ENCODE measurements at regions not wholly inside any gene's neighbourhood (a gene's known extent, or its start where the extent isn't known, plus 50 kb on each side); places are given as distances from the start of the nearest gene placed in this dataset.

DNA sequence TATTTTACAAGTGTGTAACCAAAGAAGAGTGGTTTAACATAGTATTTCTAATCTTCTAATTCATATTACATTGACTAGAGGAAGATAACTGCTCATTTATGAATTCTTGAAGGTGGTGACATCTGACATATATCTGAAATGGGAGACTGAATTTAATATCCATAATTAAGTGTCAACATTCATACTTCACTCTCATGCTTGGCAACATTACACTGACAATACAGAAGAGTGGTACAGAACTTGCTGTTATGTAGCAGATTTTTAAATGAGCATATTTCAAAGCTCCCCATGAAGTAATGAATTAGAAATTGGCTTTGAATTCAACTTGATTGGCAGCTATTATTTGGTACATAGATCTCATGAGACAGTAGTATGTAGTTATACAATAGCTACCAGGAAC is 125.8 kb upstream of the POT1 start:
- Mint-ChIP-seq H3K27me3 (no peaks in the 10 kb centered on the region), H3K9me3 (no peaks in the 10 kb centered on the region), H3K4me3 (no peak overlapping the region), H3K4me1 (no peaks in the 10 kb centered on the region), H3K36me3 (no peaks in the 10 kb centered on the region), H3K27ac (no peak overlapping the region)

DNA sequence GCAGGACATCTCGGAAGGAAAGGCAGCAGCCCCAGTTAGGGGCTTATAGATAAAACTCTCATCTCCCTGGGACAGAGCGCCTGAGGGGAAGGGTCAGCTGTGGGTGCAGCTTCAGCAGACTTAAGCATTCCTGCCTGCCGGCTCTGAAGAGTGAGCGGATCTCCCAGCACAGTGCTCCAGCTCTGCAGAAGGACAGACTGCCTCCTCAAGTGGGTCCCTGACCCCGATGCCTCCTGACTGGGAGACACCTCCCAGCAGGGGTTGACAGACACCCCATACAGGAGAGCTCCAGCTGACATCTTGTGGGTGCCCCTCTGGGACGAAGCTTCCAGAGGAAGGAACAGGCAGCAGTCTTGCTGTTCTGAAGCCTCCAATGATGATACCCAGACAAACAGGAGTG is 117.1 kb upstream of the POT1 start:
- H3K36me3 Mint-ChIP-seq = no peaks in the 10 kb centered on the region
- no peak overlapping the region for H3K27ac Mint-ChIP-seq
- no peaks in the 10 kb centered on the region for H3K9me3 Mint-ChIP-seq
- H3K4me1 Mint-ChIP-seq = no peaks in the 10 kb centered on the region
- H3K4me3 Mint-ChIP-seq = no peak overlapping the region
- H3K27me3 Mint-ChIP-seq = peaks cover 2% of the 10 kb centered on the region

DNA sequence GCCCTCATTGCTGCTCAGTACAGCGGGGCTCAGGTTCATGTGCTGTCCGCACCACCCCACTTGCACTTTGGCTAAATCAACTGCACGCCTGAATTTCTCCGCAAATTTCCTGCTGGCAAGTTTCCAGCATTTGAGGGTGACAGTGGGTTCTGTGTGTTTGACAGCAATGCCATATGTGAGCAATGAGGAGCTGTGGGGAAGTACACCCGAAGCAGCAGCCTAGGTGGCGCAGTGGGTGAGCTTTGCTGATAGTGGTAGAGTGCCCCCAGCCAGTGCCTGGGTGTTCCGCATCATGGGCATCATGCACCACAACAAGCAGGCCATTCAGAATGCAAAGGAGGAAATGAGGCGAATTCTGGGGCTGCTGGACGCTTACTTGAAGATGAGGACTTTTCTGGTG is 103.9 kb upstream of the POT1 start:
- Mint-ChIP-seq H3K36me3 (no peaks in the 10 kb centered on the region), H3K4me3 (no peak overlapping the region), H3K27me3 (no peaks in the 10 kb centered on the region), H3K4me1 (no peaks in the 10 kb centered on the region), H3K9me3 (no peaks in the 10 kb centered on the region), H3K27ac (no peak overlapping the region)

DNA sequence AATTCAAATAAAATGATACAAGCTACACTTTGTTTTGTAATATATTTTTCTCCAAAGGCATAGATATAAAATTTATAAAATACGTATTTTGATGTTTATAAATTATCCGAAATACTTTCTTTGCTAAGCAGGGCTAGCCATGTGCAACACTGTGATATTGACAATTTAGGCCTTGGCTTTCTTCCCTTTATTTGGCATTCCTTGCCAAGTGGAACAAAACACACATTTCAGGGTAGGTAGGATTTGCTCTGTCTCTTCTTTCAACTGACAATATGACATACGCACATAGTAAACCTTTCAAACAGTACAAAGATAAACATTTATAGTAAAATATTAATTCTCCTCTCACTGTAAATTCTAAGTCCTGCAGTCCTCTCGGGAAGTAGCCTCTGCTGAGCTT is 103.3 kb upstream of the POT1 start:
- H3K4me3 Mint-ChIP-seq = no peak overlapping the region
- H3K27ac Mint-ChIP-seq = no peak overlapping the region
- H3K9me3 Mint-ChIP-seq = no peaks in the 10 kb centered on the region
- H3K4me1 Mint-ChIP-seq = no peaks in the 10 kb centered on the region
- H3K36me3 Mint-ChIP-seq = no peaks in the 10 kb centered on the region
- H3K27me3 Mint-ChIP-seq = no peaks in the 10 kb centered on the region

DNA sequence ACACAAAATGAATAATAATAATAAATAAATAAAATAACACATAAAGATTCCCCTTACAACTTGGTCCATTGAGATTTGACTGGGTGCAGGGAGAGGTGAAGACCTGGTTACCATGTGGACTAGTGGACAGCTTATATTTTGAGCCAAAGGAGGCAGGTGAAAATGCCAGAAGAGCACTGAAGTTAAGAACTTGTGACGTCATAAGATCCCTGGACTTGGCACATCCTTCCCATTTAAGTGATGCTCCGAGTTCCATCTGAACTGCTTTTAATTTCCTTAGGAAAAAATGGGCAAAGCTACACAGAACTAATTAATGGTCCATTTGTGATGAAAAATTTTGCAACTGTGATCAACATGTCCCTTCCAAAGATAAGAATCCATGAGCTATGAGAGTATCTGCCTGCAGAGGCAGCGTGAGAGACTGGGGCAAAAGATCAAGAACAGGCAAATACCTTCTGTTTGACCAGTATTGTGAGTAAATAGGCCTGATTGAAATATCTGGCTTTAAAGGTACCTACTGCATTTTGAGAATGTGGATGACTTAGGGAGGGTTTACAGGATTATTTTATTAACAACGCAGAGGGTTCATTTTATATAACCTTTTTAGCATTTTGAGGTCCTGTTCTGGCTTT is 101.2 kb upstream of the POT1 start:
- H3K9me3 Mint-ChIP-seq = no peaks in the 10 kb centered on the region
- H3K27ac Mint-ChIP-seq = no peak overlapping the region
- H3K4me3 Mint-ChIP-seq = no peak overlapping the region
- H3K36me3 Mint-ChIP-seq = no peaks in the 10 kb centered on the region
- no peaks in the 10 kb centered on the region for H3K4me1 Mint-ChIP-seq
- H3K27me3 Mint-ChIP-seq = no peaks in the 10 kb centered on the region

DNA sequence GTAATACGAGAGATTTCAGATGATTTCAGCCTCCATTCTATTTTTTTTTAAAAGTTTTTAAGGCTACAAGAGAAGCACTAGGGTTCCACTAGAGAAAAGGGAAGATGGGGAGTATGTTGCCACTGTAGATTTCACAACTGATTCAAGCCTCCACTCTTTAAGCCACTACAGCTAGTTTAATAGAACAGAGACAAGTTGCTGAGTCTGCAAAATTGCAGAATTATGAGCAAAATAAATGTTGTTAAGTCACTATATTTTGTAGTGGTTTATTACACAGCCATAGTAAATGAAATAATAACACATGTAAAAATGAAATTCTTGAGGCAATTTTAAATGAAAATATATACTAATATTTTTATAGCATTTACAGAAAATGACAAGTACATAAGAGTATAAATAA is 96.0 kb upstream of the POT1 start:
- Mint-ChIP-seq H3K4me1 (no peaks in the 10 kb centered on the region), H3K27me3 (no peaks in the 10 kb centered on the region), H3K27ac (no peak overlapping the region), H3K9me3 (no peaks in the 10 kb centered on the region), H3K4me3 (no peak overlapping the region), H3K36me3 (peaks cover 3% of the 10 kb centered on the region)

DNA sequence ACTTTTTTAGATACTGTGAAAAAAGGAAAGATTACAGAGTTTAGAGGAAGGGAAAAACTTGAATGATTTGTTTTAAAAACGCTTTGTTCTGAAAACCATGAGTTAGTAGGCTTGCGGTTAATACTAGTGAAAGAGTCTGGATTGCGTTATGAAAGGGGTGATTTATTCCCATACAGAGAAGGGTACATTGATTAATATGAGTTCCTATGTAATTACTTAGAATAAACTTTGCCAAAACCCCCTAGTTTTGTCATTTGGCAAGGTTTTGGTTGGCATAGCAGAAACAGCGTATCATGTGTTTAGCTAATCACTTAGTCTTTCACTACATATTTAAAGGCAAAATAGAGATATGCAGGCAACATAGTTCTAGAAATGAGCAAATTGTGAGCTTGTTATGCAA is 91.2 kb upstream of the POT1 start:
- Mint-ChIP-seq H3K9me3 (no peaks in the 10 kb centered on the region), H3K27me3 (no peaks in the 10 kb centered on the region), H3K27ac (no peak overlapping the region), H3K36me3 (peaks cover 3% of the 10 kb centered on the region), H3K4me3 (no peak overlapping the region), H3K4me1 (no peaks in the 10 kb centered on the region)

DNA sequence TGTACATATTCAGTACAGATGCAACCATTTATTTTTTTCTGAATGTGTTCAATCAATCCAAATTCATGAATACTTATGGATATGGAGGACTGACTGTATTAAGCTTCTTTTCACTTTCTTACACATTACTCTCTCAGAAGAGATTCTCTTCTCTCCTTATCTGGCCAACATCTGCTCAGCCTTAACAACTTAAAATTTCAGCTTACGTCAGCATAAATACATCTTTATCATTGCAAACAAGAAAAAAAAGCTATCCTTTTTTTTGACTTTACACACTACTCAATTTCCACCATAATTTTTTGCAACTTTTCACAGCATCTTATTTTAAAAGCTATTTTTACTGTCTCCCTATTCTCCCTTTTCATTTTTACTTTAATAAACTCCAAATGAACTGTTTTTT is 80.9 kb upstream of the POT1 start:
- Mint-ChIP-seq H3K9me3 (no peaks in the 10 kb centered on the region), H3K36me3 (peaks cover 1% of the 10 kb centered on the region), H3K4me3 (no peak overlapping the region), H3K27ac (no peak overlapping the region), H3K4me1 (no peaks in the 10 kb centered on the region), H3K27me3 (no peaks in the 10 kb centered on the region)

DNA sequence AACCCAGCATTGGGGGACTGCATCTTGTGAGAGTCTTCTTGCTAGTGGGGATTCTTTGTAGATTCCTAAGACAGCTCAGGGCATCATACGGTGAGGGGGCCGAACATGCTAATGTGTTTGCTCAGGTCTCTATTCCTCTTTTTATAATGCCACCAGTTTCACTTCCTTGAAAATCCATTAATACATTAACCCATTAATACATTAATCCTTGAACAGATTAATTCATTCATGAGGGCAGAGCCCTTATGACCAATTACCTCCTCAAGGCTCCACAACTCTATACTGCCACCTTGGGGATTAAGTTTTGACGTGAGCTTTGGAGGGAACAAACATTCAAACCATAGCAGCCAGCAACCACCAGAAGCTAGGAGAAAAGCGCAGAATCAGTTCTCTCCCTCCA is 67.2 kb upstream of the POT1 start:
- Mint-ChIP-seq H3K36me3 (peaks cover 4% of the 10 kb centered on the region), H3K4me1 (no peaks in the 10 kb centered on the region), H3K27ac (no peak overlapping the region), H3K27me3 (peaks cover 1% of the 10 kb centered on the region), H3K9me3 (peaks cover 4% of the 10 kb centered on the region), H3K4me3 (no peak overlapping the region)

DNA sequence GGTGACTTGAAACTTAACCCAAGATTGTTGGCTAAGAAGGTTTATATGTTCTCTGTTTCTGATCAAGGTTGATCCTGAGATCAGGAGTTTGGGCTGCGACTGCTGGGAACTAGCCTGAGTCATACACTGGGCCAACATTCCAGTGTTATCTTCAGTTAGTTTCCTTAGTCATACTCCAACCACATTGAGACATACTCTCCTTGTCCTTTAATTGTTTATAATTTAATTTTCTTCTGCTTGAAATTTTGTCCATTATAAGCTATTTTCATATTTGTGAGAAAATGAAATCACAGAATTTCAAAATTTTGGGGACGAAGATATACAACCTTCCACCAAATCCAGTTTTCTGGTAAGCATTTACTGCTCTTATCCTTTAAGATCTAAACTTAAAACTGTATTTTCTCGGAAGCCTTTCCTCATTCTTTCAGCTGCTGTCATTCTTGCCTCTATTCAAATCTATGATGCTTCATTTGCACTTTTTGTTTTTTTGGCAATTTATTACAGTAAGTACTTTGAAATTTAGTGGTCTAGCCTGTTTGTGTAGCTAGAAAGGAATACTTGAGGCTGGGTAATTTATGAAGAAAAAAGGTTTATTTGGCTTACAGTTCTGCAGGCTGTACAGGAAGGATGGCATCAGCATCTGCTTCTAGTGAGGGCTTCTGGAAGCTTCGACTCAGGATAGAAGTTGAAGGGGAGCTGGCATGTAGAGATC is 63.4 kb upstream of the POT1 start:
- Mint-ChIP-seq H3K36me3 (peaks cover 4% of the 10 kb centered on the region), H3K9me3 (no peaks in the 10 kb centered on the region), H3K27me3 (no peaks in the 10 kb centered on the region), H3K4me3 (no peak overlapping the region), H3K27ac (no peak overlapping the region), H3K4me1 (no peaks in the 10 kb centered on the region)

DNA sequence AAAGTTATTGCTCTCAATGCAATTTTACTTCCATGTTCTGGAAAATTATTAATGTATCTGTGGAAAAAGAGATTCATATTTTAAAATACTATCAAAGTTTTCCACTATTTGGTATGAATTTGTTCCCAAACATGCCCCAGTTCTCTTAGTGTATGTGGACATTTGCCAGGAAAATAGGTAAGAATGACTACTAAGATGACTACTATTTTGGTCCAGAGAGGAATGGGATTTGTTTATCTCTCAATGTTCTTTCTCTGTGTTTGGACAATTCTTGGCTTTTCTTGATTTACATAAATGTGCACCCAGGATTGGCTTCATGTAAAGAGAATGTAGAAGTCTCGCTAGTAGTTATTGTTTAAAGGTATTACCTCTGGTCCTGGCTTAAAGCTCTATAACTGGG is 60.3 kb upstream of the POT1 start:
- Mint-ChIP-seq H3K4me3 (no peak overlapping the region), H3K4me1 (no peaks in the 10 kb centered on the region), H3K27ac (no peak overlapping the region), H3K36me3 (peaks cover 4% of the 10 kb centered on the region), H3K27me3 (no peaks in the 10 kb centered on the region), H3K9me3 (peaks cover 9% of the 10 kb centered on the region)
